OCI-M2 (cell line): ENCODE measurements at regions not wholly inside any gene's neighbourhood (a gene's known extent, or its start where the extent isn't known, plus 50 kb on each side); places are given as distances from the start of the nearest gene placed in this dataset.

Experiments used
- DNase-seq: peaks from one replicate; lab custom pipeline; 2025; ENCODE audit not compliant: unreplicated experiment; lab: John Stamatoyannopoulos, UW

- DNase-seq = no peak
Observed at GRCh38 chr4:45795135-45795534, 328.7 kb downstream of the GABRG1 start.

GRCh38 chr4:45778514-45778913 is 345.3 kb downstream of the GABRG1 start:
- no peak for DNase-seq

- no peak for DNase-seq
Observed at GRCh38 chr4:45776146-45776545, 347.7 kb downstream of the GABRG1 start.

- no peak for DNase-seq
Observed at GRCh38 chr4:45770958-45771357, 352.9 kb downstream of the GABRG1 start.

- no peak for DNase-seq
Observed at GRCh38 chr4:45765521-45765920, 358.3 kb downstream of the GABRG1 start.

GRCh38 chr4:45751877-45752530 is 371.9 kb downstream of the GABRG1 start:
- no peak for DNase-seq

GRCh38 chr4:45750721-45751120 is 373.1 kb downstream of the GABRG1 start:
- DNase-seq = no peak

GRCh38 chr4:45745741-45746140 is 378.1 kb downstream of the GABRG1 start:
- no peak for DNase-seq

- no peak for DNase-seq
Observed at GRCh38 chr4:45741897-45742296, 382.0 kb downstream of the GABRG1 start.

- no peak for DNase-seq
Observed at GRCh38 chr4:45732161-45732560, 391.7 kb downstream of the GABRG1 start.

- DNase-seq = no peak
Observed at GRCh38 chr4:45716093-45716492, 407.8 kb downstream of the GABRG1 start.

GRCh38 chr4:45713996-45714395 is 409.9 kb downstream of the GABRG1 start:
- DNase-seq = no peak

- DNase-seq = no peak
Observed at GRCh38 chr4:45701621-45702020, 422.2 kb downstream of the GABRG1 start.

- DNase-seq = no peak
Observed at GRCh38 chr4:45693746-45694145, 430.1 kb downstream of the GABRG1 start.

- no peak for DNase-seq
Observed at GRCh38 chr4:45692131-45692735, 431.6 kb downstream of the GABRG1 start.

- no peak for DNase-seq
Observed at GRCh38 chr4:45688341-45688740, 435.5 kb downstream of the GABRG1 start.

GRCh38 chr4:45679411-45679810 is 444.4 kb downstream of the GABRG1 start:
- DNase-seq = no peak

- no peak for DNase-seq
Observed at GRCh38 chr4:45668128-45668527, 455.7 kb downstream of the GABRG1 start.

GRCh38 chr4:45663628-45664081 is 460.2 kb downstream of the GABRG1 start:
- DNase-seq = no peak

- no peak for DNase-seq
Observed at GRCh38 chr4:45663003-45663402, 460.9 kb downstream of the GABRG1 start.

GRCh38 chr4:45661893-45662292 is 462.0 kb downstream of the GABRG1 start:
- DNase-seq = no peak

GRCh38 chr4:45650545-45650944 is 473.3 kb downstream of the GABRG1 start:
- DNase-seq = no peak

- no peak for DNase-seq
Observed at GRCh38 chr4:45648846-45649245, 475.0 kb downstream of the GABRG1 start.
